CD4-positive, alpha-beta T cell (primary cell): ENCODE measurements at regions not wholly inside any gene's neighbourhood (a gene's known extent, or its start where the extent isn't known, plus 50 kb on each side); places are given as distances from the start of the nearest gene placed in this dataset.

Experiments used
- ATAC-seq: fragments of 200-7000 bp; cut with Tn5 transposase; one replicate; pipeline ENCODE4 v1.10.0; 2022; ENCODE audit warnings: mild to moderate bottlenecking; ENCODE audit not compliant: poor library complexity
- CTCF ChIA-PET: fragments of 350-600 bp; sonication (Branson Sonifier 250); formaldehyde crosslinking; loops from one replicate; lab custom pipeline; 2021; ENCODE audit warnings: antibody characterized with exemption, inconsistent platforms; lab: Charles Lee
- POLR2A ChIA-PET: fragments of 350-600 bp; sonication (Branson Sonifier 250); formaldehyde crosslinking; loops from one replicate; lab custom pipeline; 2021; ENCODE audit warnings: antibody characterized with exemption, inconsistent platforms; lab: Charles Lee
- DNase-seq, 14 experiments: peaks; one replicate each; pipeline ENCODE4 v3.0.0-alpha.2; 2013 to 2020; ENCODE audit warnings: mixed read lengths in 2 of 14
- H3K27ac ChIP-seq, 2 donors: one replicate each; pipeline versions ENCODE4 v1.5.1 to v1.7.0; 2013; ENCODE audit warnings: low read length in 2 of 2, low read depth in 1 of 2, mild to moderate bottlenecking in 1 of 2
- H3K27me3 ChIP-seq, 2 experiments: 1 replicate in 1 of 2; 2 replicates in 1 of 2; pipeline versions ENCODE4 v1.6.1 to v1.7.0; 2013; ENCODE audit warnings: low read length in 2 of 2, control low read depth in 1 of 2, mild to moderate bottlenecking in 1 of 2, moderate library complexity in 1 of 2; ENCODE audit not compliant: insufficient read depth in 2 of 2, control insufficient read depth in 1 of 2
- H3K36me3 ChIP-seq: one replicate; pipeline ENCODE4 v1.6.1; 2013; ENCODE audit warnings: low read length, control low read depth; ENCODE audit not compliant: insufficient read depth
- H3K4me1 ChIP-seq: one replicate; pipeline ENCODE4 v1.6.1; 2013; ENCODE audit warnings: low read length, control low read depth; ENCODE audit not compliant: insufficient read depth
- H3K4me3 ChIP-seq: one replicate; pipeline ENCODE4 v1.5.1; 2013; ENCODE audit warnings: mild to moderate bottlenecking, low read length, moderate library complexity
- H3K9me3 ChIP-seq, 2 experiments: 1 replicate in 1 of 2; 2 replicates in 1 of 2; pipeline versions ENCODE4 v1.6.1 to v1.7.0; 2013; ENCODE audit warnings: low read length in 2 of 2, mild to moderate bottlenecking in 2 of 2, control low read depth in 1 of 2, moderate library complexity in 1 of 2; ENCODE audit not compliant: control insufficient read depth in 1 of 2, insufficient read depth in 1 of 2
- H3K27ac Mint-ChIP-seq: one replicate; pipeline ENCODE4 v1.8.0; 2020; ENCODE audit warnings: mixed read lengths
- H3K27me3 Mint-ChIP-seq: one replicate; pipeline ENCODE4 v1.8.0; 2021; ENCODE audit warnings: mixed read lengths
- H3K36me3 Mint-ChIP-seq: one replicate; pipeline ENCODE4 v1.8.0; 2021; ENCODE audit warnings: low read depth, mixed read lengths
- H3K4me1 Mint-ChIP-seq: one replicate; pipeline ENCODE4 v1.8.0; 2021; ENCODE audit warnings: low read depth, mixed read lengths
- H3K4me3 Mint-ChIP-seq: one replicate; pipeline ENCODE4 v1.8.0; 2020; ENCODE audit warnings: mild to moderate bottlenecking, mixed read lengths
- H3K9me3 Mint-ChIP-seq: one replicate; pipeline ENCODE4 v1.8.0; 2020; ENCODE audit warnings: mixed read lengths
- CTCF ChIP-seq: fragments of 200-600 bp; IDR thresholded peaks from one replicate; pipeline ENCODE4 v1.8.0; 2022; ENCODE audit warnings: antibody characterized with exemption, mild to moderate bottlenecking
- intact Hi-C, 2 experiments: fragments of 100-400 bp; cut with DNase I in 1 of 2; cut with micrococcal nuclease in 1 of 2; formaldehyde crosslinking; loops; one replicate each; pipeline versions ENCODE4 v1.15.1 to v1.9.0; 2023 to 2025; cut with DNase I, micrococcal nuclease

GRCh38 chrX:99761731-99762130 lies 648.3 kb downstream of the PCDH19 start:
- H3K4me3 Mint-ChIP-seq, result no peak overlapping the region
- POLR2A ChIA-PET, result no interaction called here
- H3K36me3 Mint-ChIP-seq, result no peaks in the 10 kb centered on the region
- CTCF ChIA-PET, result no interaction called here
- ATAC-seq, result no peak
- no peaks in the 10 kb centered on the region for H3K9me3 Mint-ChIP-seq
- H3K27me3 Mint-ChIP-seq, result no peaks in the 10 kb centered on the region
- no peak overlapping the region for H3K27ac Mint-ChIP-seq
- Histone ChIP-seq H3K27me3 (no peaks in the 10 kb centered on the region), H3K36me3 (no peaks in the 10 kb centered on the region), H3K9me3 (peaks cover 0 to 6% of the 10 kb centered on the region in 2 experiments), H3K27ac (no peak overlapping the region), H3K4me3 (no peak overlapping the region), H3K4me1 (no peaks in the 10 kb centered on the region)
- no peak for DNase-seq
- H3K4me1 Mint-ChIP-seq, result no peaks in the 10 kb centered on the region
- intact Hi-C loops, result no loop called here
- TF ChIP-seq CTCF, result no peak

- no peaks in the 10 kb centered on the region for H3K27me3 ChIP-seq
- no peak for TF ChIP-seq CTCF
These were observed 657.3 kb downstream of the PCDH19 start for GRCh38 chrX:99752776-99753175.

DNA sequence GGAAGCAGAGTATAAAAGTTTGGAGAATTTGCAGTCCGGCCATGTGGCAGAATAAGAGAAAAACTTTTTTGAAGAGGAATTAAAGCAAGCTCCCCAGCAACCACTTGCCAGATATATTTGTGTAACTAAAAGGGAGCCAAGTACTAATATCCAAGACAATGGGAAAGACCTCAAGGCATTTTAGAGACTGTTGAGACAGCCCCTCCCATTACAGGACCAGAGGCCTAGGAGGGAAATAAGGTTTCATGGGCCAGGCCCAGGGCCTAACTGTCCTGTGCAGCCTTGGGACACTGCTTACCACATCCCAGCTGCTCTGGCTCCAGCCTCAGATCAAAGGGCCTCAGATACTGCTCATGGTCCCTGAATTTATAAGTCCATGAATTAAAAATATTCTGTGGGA lies 659.4 kb downstream of the PCDH19 start:
- DNase-seq (no peak), ATAC-seq (no peak)
- H3K4me1 ChIP-seq, result no peaks in the 10 kb centered on the region
- Mint-ChIP-seq H3K27me3 (no peaks in the 10 kb centered on the region), H3K36me3 (no peaks in the 10 kb centered on the region), H3K27ac (no peak overlapping the region), H3K9me3 (peaks cover 4% of the 10 kb centered on the region), H3K4me1 (no peaks in the 10 kb centered on the region), H3K4me3 (no peak overlapping the region)
- H3K27me3 ChIP-seq, result no peaks in the 10 kb centered on the region
- no peak overlapping the region for H3K27ac ChIP-seq
- ChIA-PET CTCF (no interaction called here), POLR2A (no interaction called here)
- intact Hi-C loops, result no loop called here
- peaks cover 0 to 3% of the 10 kb centered on the region in 2 experiments for H3K9me3 ChIP-seq
- no peak for TF ChIP-seq CTCF
- H3K36me3 ChIP-seq, result no peaks in the 10 kb centered on the region
- H3K4me3 ChIP-seq, result no peak overlapping the region

More at GRCh38 chrX:99752776-99753175, 657.3 kb downstream of the PCDH19 start:
- no peaks in the 10 kb centered on the region for H3K4me1 ChIP-seq
- Mint-ChIP-seq H3K36me3 (no peaks in the 10 kb centered on the region), H3K4me1 (no peaks in the 10 kb centered on the region), H3K9me3 (peaks cover 4% of the 10 kb centered on the region), H3K4me3 (no peak overlapping the region), H3K27ac (no peak overlapping the region), H3K27me3 (no peaks in the 10 kb centered on the region)
- no peak for ATAC-seq
- ChIA-PET CTCF (no interaction called here), POLR2A (no interaction called here)
- intact Hi-C loops, result no loop called here
- H3K27ac ChIP-seq, result no peak overlapping the region
- H3K36me3 ChIP-seq, result no peaks in the 10 kb centered on the region
- H3K4me3 ChIP-seq, result no peak overlapping the region
- DNase-seq, result no peak
- H3K9me3 ChIP-seq, result peaks cover 0 to 3% of the 10 kb centered on the region in 2 experiments
